OCI-LY3 (cell line): ENCODE measurements at regions not wholly inside any gene's neighbourhood (a gene's known extent, or its start where the extent isn't known, plus 50 kb on each side); places are given as distances from the start of the nearest gene placed in this dataset.

Experiments
- H2AFZ ChIP-seq: fragments of 200-600, 300-600 bp; shearing (Covaris generic); 2 replicates; pipeline ENCODE4 v1.6.0; 2014; ENCODE audit warnings: antibody characterized with exemption, low read depth, low read length
- H3K27ac ChIP-seq: fragments of 200-600, 300-600 bp; sonication (generic); 2 replicates; pipeline ENCODE4 v1.5.1; 2014; ENCODE audit warnings: mild to moderate bottlenecking, low read length, moderate library complexity, mixed read lengths
- H3K27me3 ChIP-seq: fragments of 200-600, 300-600 bp; sonication (generic); 2 replicates; pipeline ENCODE4 v1.6.1; 2014; ENCODE audit warnings: low read depth, low read length, mixed read lengths
- H3K36me3 ChIP-seq: fragments of 200-600, 300-600 bp; sonication (generic); replicated peaks from 2 replicates; pipeline ENCODE3; 2014; ENCODE audit warnings: low read depth, low read length, mixed read lengths
- H3K4me1 ChIP-seq: fragments of 300-600, 200-600 bp; sonication (generic); 2 replicates; pipeline ENCODE4 v1.6.1; 2014; ENCODE audit warnings: low read length, mixed read lengths
- H3K4me2 ChIP-seq: fragments of 200-600, 300-600 bp; sonication (generic); 2 replicates; pipeline ENCODE4 v1.6.1; 2014; ENCODE audit warnings: low read length, mixed read lengths
- H3K4me3 ChIP-seq: fragments of 300-600, 200-600 bp; sonication (generic); 2 replicates; pipeline ENCODE4 v1.5.1; 2014; ENCODE audit warnings: antibody characterized with exemption, mild to moderate bottlenecking, low read length, moderate library complexity
- H3K79me2 ChIP-seq: fragments of 300-600, 200-600 bp; shearing (Covaris generic); 2 replicates; pipeline ENCODE4 v1.6.1; 2014; ENCODE audit warnings: mild to moderate bottlenecking, low read length, mixed read lengths
- H3K9ac ChIP-seq: fragments of 300-600, 200-600 bp; shearing (Covaris generic); 2 replicates; pipeline ENCODE4 v1.6.0; 2014; ENCODE audit warnings: mild to moderate bottlenecking, low read length, moderate library complexity
- H3K9me3 ChIP-seq: fragments of 200-600, 300-600 bp; shearing (Covaris generic); 2 replicates; pipeline ENCODE4 v1.6.1; 2014; ENCODE audit warnings: low read length, mixed read lengths; ENCODE audit not compliant: insufficient read depth
- H4K20me1 ChIP-seq: fragments of 200-600, 300-600 bp; sonication (generic); 2 replicates; pipeline ENCODE4 v1.6.1; 2016; ENCODE audit warnings: low read length, mixed read lengths; ENCODE audit not compliant: insufficient read depth
- CTCF ChIP-seq: fragments of 200-600, 300-600 bp; sonication (generic); IDR thresholded peaks from 2 replicates; pipeline ENCODE4 v1.5.1; 2014; ENCODE audit warnings: antibody characterized with exemption, low read length, low read depth
- EZH2phosphoT487 ChIP-seq: fragments of 200-600 bp; shearing (Covaris generic); IDR thresholded peaks from 2 replicates; pipeline ENCODE4 v1.6.1; 2018; ENCODE audit warnings: antibody characterized with exemption, mixed run types, low read depth

- no peaks in the 10 kb centered on the region for H4K20me1 ChIP-seq
- no peak overlapping the region for H3K27ac ChIP-seq
- no peaks in the 10 kb centered on the region for H3K27me3 ChIP-seq
- no peak overlapping the region for H3K4me3 ChIP-seq
- H3K79me2 ChIP-seq: no peaks in the 10 kb centered on the region
- TF ChIP-seq EZH2phosphoT487 (no peak), CTCF (no peak)
- H3K36me3 ChIP-seq: no peaks in the 10 kb centered on the region
- H3K4me1 ChIP-seq: no peaks in the 10 kb centered on the region
- H3K4me2 ChIP-seq: no peak overlapping the region
- H2AFZ ChIP-seq: no peak overlapping the region
- no peak overlapping the region for H3K9ac ChIP-seq
- no peaks in the 10 kb centered on the region for H3K9me3 ChIP-seq
These were observed 122.2 kb downstream of the ACTL8 start for GRCh38 chr1:17877316-17877715.

- Histone ChIP-seq H3K79me2 (no peaks in the 10 kb centered on the region), H3K9ac (no peak overlapping the region), H3K4me1 (no peaks in the 10 kb centered on the region), H4K20me1 (no peaks in the 10 kb centered on the region), H3K27ac (no peak overlapping the region), H3K36me3 (no peaks in the 10 kb centered on the region), H3K9me3 (no peaks in the 10 kb centered on the region), H3K4me2 (no peak overlapping the region), H2AFZ (no peak overlapping the region), H3K4me3 (no peak overlapping the region), H3K27me3 (no peaks in the 10 kb centered on the region)
- no peak for TF ChIP-seq EZH2phosphoT487
- no peak for TF ChIP-seq CTCF
These were observed 122.8 kb downstream of the ACTL8 start for GRCh38 chr1:17877896-17878295.

GRCh38 chr1:17878837-17879236, 123.7 kb downstream of the ACTL8 start:
- H3K9ac ChIP-seq: no peak overlapping the region
- H3K27ac ChIP-seq: no peak overlapping the region
- no peaks in the 10 kb centered on the region for H3K27me3 ChIP-seq
- no peak overlapping the region for H3K4me2 ChIP-seq
- no peak overlapping the region for H3K4me3 ChIP-seq
- H2AFZ ChIP-seq: no peak overlapping the region
- no peaks in the 10 kb centered on the region for H3K9me3 ChIP-seq
- H3K36me3 ChIP-seq: no peaks in the 10 kb centered on the region
- H3K4me1 ChIP-seq: no peaks in the 10 kb centered on the region
- no peaks in the 10 kb centered on the region for H4K20me1 ChIP-seq
- no peak for TF ChIP-seq CTCF
- no peak for TF ChIP-seq EZH2phosphoT487
- no peaks in the 10 kb centered on the region for H3K79me2 ChIP-seq

GRCh38 chr1:17880449-17880848, 125.3 kb downstream of the ACTL8 start:
- H3K27ac ChIP-seq: no peak overlapping the region
- H3K27me3 ChIP-seq: no peaks in the 10 kb centered on the region
- H4K20me1 ChIP-seq: no peaks in the 10 kb centered on the region
- H3K79me2 ChIP-seq: no peaks in the 10 kb centered on the region
- no peak overlapping the region for H3K4me2 ChIP-seq
- no peak overlapping the region for H3K9ac ChIP-seq
- H3K9me3 ChIP-seq: no peaks in the 10 kb centered on the region
- H2AFZ ChIP-seq: no peak overlapping the region
- H3K36me3 ChIP-seq: no peaks in the 10 kb centered on the region
- no peak overlapping the region for H3K4me3 ChIP-seq
- no peak for TF ChIP-seq EZH2phosphoT487
- TF ChIP-seq CTCF: no peak
- H3K4me1 ChIP-seq: no peaks in the 10 kb centered on the region
